Uterus (tissue), 3 donors: ENCODE measurements at regions not wholly inside any gene's neighbourhood (a gene's known extent, or its start where the extent isn't known, plus 50 kb on each side); places are given as distances from the start of the nearest gene placed in this dataset.

Experiments used
- DNase-seq, 2 donors: peaks; one replicate each; pipeline ENCODE4 v3.0.0-alpha.2; 2019 to 2020
- H3K27ac ChIP-seq, 2 donors: fragments of 200-600 bp; sonication (generic); 1 replicate in 1 of 2; 2 replicates in 1 of 2; pipeline ENCODE4 v1.5.1; 2016 to 2018
- H3K27me3 ChIP-seq, 2 donors: fragments of 200-600 bp; sonication (generic); one replicate each; pipeline ENCODE4 v1.5.1; 2018 to 2019; ENCODE audit warnings: control low read depth in 1 of 2
- H3K36me3 ChIP-seq, 2 donors: fragments of 200-600 bp; sonication (generic); one replicate each; pipeline ENCODE4 v1.5.1; 2019; ENCODE audit warnings: control low read depth in 1 of 2
- H3K4me1 ChIP-seq, 2 donors: fragments of 200-600 bp; sonication (generic); one replicate each; pipeline ENCODE4 v1.5.1; 2018 to 2019; ENCODE audit warnings: control low read depth in 1 of 2
- H3K4me3 ChIP-seq, 2 donors: fragments of 200-600 bp; sonication (generic); 1 replicate in 1 of 2; 2 replicates in 1 of 2; pipeline ENCODE4 v1.5.1; 2018 to 2019; ENCODE audit warnings: mild to moderate bottlenecking in 1 of 2
- H3K9me3 ChIP-seq, 2 donors: fragments of 200-600 bp; sonication (generic); one replicate each; pipeline ENCODE4 v1.5.1; 2019; ENCODE audit warnings: control low read depth in 1 of 2
- CTCF ChIP-seq, 4 experiments: fragments of 200-600 bp in 2 of 4; fragments of 450-650 bp in 2 of 4; sonication (generic) in 2 of 4; IDR thresholded peaks; one replicate each; pipeline ENCODE4 v1.5.1; 2016 to 2019; ENCODE audit warnings: antibody characterized with exemption in 4 of 4, mild to moderate bottlenecking in 2 of 4, moderate library complexity in 1 of 4
- POLR2A ChIP-seq, 2 donors: fragments of 450-650 bp; IDR thresholded peaks; one replicate each; pipeline ENCODE4 v1.6.1; 2016; ENCODE audit warnings: antibody characterized with exemption in 2 of 2, mild to moderate bottlenecking in 1 of 2, moderate library complexity in 1 of 2
- intact Hi-C: fragments of 100-400 bp; cut with DNase I; formaldehyde crosslinking; loops from one replicate; pipeline ENCODE4 v1.15.1; 2023; ENCODE audit warnings: low total_unique reads
- donor health status: DM: yes; HTN: yes; CAD: no.

- no peak overlapping the region for H3K4me3 ChIP-seq
- H3K27ac ChIP-seq: no peak overlapping the region
- H3K36me3 ChIP-seq: no peaks in the 10 kb centered on the region
- no peak for DNase-seq
- TF ChIP-seq CTCF (IDR thresholded peaks at IDR 0.05) (no peak), POLR2A (IDR thresholded peaks at IDR 0.05) (no peak)
- H3K4me1 ChIP-seq: no peaks in the 10 kb centered on the region
- H3K27me3 ChIP-seq: no peaks in the 10 kb centered on the region
- intact Hi-C loops: no loop called here
- H3K9me3 ChIP-seq: no peaks in the 10 kb centered on the region
These were observed 1670.4 kb upstream of the AGA start for GRCh38 chr4:179112441-179113170.

GRCh38 chr4:179114615-179115014 lies 1672.4 kb upstream of the AGA start:
- Histone ChIP-seq H3K4me1 (no peaks in the 10 kb centered on the region), H3K4me3 (no peak overlapping the region), H3K9me3 (no peaks in the 10 kb centered on the region), H3K36me3 (no peaks in the 10 kb centered on the region), H3K27me3 (no peaks in the 10 kb centered on the region), H3K27ac (no peak overlapping the region)
- TF ChIP-seq CTCF (IDR thresholded peaks at IDR 0.05): no peak
- no peak for TF ChIP-seq POLR2A (IDR thresholded peaks at IDR 0.05)
- no peak for DNase-seq
- intact Hi-C loops: no loop called here

GRCh38 chr4:179116011-179116410 lies 1673.8 kb upstream of the AGA start:
- H3K9me3 ChIP-seq: no peaks in the 10 kb centered on the region
- no peak overlapping the region for H3K27ac ChIP-seq
- H3K27me3 ChIP-seq: no peaks in the 10 kb centered on the region
- intact Hi-C loops: no loop called here
- no peak for TF ChIP-seq POLR2A (IDR thresholded peaks at IDR 0.05)
- TF ChIP-seq CTCF (IDR thresholded peaks at IDR 0.05): no peak
- no peak overlapping the region for H3K4me3 ChIP-seq
- no peak for DNase-seq
- no peaks in the 10 kb centered on the region for H3K4me1 ChIP-seq
- no peaks in the 10 kb centered on the region for H3K36me3 ChIP-seq

- Histone ChIP-seq H3K4me3 (no peak overlapping the region), H3K36me3 (no peaks in the 10 kb centered on the region), H3K4me1 (no peaks in the 10 kb centered on the region), H3K9me3 (no peaks in the 10 kb centered on the region), H3K27ac (no peak overlapping the region), H3K27me3 (no peaks in the 10 kb centered on the region)
- intact Hi-C loops: no loop called here
- no peak for DNase-seq
- TF ChIP-seq POLR2A (IDR thresholded peaks at IDR 0.05) (no peak), CTCF (IDR thresholded peaks at IDR 0.05) (no peak)
These were observed 1674.3 kb upstream of the AGA start for GRCh38 chr4:179116581-179116980.

GRCh38 chr4:179123084-179123483 lies 1680.8 kb upstream of the AGA start:
- no peaks in the 10 kb centered on the region for H3K9me3 ChIP-seq
- H3K36me3 ChIP-seq: no peaks in the 10 kb centered on the region
- no peak overlapping the region for H3K4me3 ChIP-seq
- TF ChIP-seq CTCF (IDR thresholded peaks at IDR 0.05) (no peak), POLR2A (IDR thresholded peaks at IDR 0.05) (no peak)
- H3K27ac ChIP-seq: no peak overlapping the region
- no peaks in the 10 kb centered on the region for H3K27me3 ChIP-seq
- H3K4me1 ChIP-seq: no peaks in the 10 kb centered on the region
- intact Hi-C loops: no loop called here
- no peak for DNase-seq
